A549 (cell line): ENCODE measurements at regions not wholly inside any gene's neighbourhood (a gene's known extent, or its start where the extent isn't known, plus 50 kb on each side); places are given as distances from the start of the nearest gene placed in this dataset.
A peak's percentile ranks its signal among the peaks of the same experiment; 100 is the strongest.

Experiments used
- ATAC-seq, 2 experiments: fragments of 200-7000 bp in 1 of 2; fragments of >200 bp in 1 of 2; cut with Nextera tagmentation in 1 of 2; cut with Tn5 transposase in 1 of 2; 3 replicates each; pipeline versions ENCODE4 v1.8.0 to v1.9.1; 2018 to 2020; ENCODE audit warnings: mild to moderate bottlenecking in 1 of 2, moderate library complexity in 1 of 2
- CTCF ChIA-PET: fragments of 300-600 bp; sonication (Branson Sonifier 250); formaldehyde crosslinking; extraction: SDS; loops from one replicate; lab custom pipeline; 2021; ENCODE audit warnings: antibody characterized with exemption, inconsistent platforms; lab: Yijun Ruan, JAX
- POLR2A ChIA-PET: fragments of 350-600 bp; formaldehyde crosslinking; extraction: SDS; loops from one replicate; lab custom pipeline; 2021; ENCODE audit warnings: antibody characterized with exemption, inconsistent platforms; lab: Yijun Ruan, JAX
- DNase-seq, 2 experiments: peaks; one replicate each; pipeline versions ENCODE4 v3.0.0 to v3.0.0-alpha.2; 2011 to 2016; ENCODE audit warnings: low read depth in 1 of 2, low spot score in 1 of 2
- FAIRE-seq: peaks from 2 replicates; lab custom pipeline; 2011; peaks lifted over from hg19 to GRCh38; lab: Jason Lieb, UNC
- H3K27ac ChIP-seq, 2 experiments: fragments of >200 bp; sonication (Bioruptor Twin); formaldehyde crosslinking; 3 replicates each; pipeline ENCODE4 v1.5.1; 2016 to 2017
- H3K4me1 ChIP-seq: fragments of >200 bp; sonication (Bioruptor Twin); formaldehyde crosslinking; 3 replicates; pipeline ENCODE4 v1.6.1; 2016
- H3K4me2 ChIP-seq: fragments of >200 bp; sonication (Bioruptor Twin); formaldehyde crosslinking; 3 replicates; pipeline ENCODE4 v1.6.1; 2016
- H3K4me3 ChIP-seq: fragments of >200 bp; sonication (Bioruptor Twin); formaldehyde crosslinking; 3 replicates; pipeline ENCODE4 v1.5.1; 2016
- H3K9me3 ChIP-seq: fragments of >200 bp; sonication (Bioruptor Twin); formaldehyde crosslinking; 3 replicates; pipeline ENCODE4 v1.6.1; 2016
- BHLHE40 ChIP-seq: IDR thresholded peaks from 2 replicates; pipeline ENCODE4 v1.6.1; 2012; ENCODE audit warnings: low read depth, low read length, inconsistent platforms
- CBX2 ChIP-seq: fragments of 200-600 bp; sonication (generic); IDR thresholded peaks from 2 replicates; pipeline ENCODE4 v1.6.1; 2016; ENCODE audit warnings: low read depth, mild to moderate bottlenecking, borderline replicate concordance
- CBX8 ChIP-seq: fragments of 200-600 bp; sonication (generic); IDR thresholded peaks from 2 replicates; pipeline ENCODE4 v1.6.1; 2016
- CEBPB ChIP-seq, 2 experiments: fragments of >200 bp in 1 of 2; sonication (Bioruptor Twin) in 1 of 2; formaldehyde crosslinking in 1 of 2; IDR thresholded peaks; 2 replicates each; pipeline ENCODE4 v1.6.1; 2012 to 2016
- CTCF ChIP-seq: fragments of >200 bp; sonication (Bioruptor Twin); formaldehyde crosslinking; IDR thresholded peaks from 3 replicates; pipeline ENCODE4 v1.5.1; 2016
- EP300 ChIP-seq, 2 experiments: fragments of >200 bp; sonication (Bioruptor Twin); formaldehyde crosslinking; IDR thresholded peaks; 2 replicates in 1 of 2; 3 replicates in 1 of 2; pipeline ENCODE4 v1.6.1; 2016 to 2017
- ESRRA ChIP-seq: fragments of 150-350 bp; IDR thresholded peaks from 2 replicates; pipeline ENCODE4 v1.6.1; 2014; ENCODE audit warnings: mild to moderate bottlenecking, low read length, borderline replicate concordance
- FOSL2 ChIP-seq, 2 experiments: fragments of 450-650 bp in 1 of 2; fragments of >200 bp in 1 of 2; sonication (Bioruptor Twin) in 1 of 2; formaldehyde crosslinking; IDR thresholded peaks; 2 replicates each; pipeline versions ENCODE4 v1.5.0 to v1.6.1; 2016 to 2020; ENCODE audit warnings: mild to moderate bottlenecking in 1 of 2, moderate library complexity in 1 of 2
- GATA3 ChIP-seq: IDR thresholded peaks from 2 replicates; pipeline ENCODE4 v1.6.1; 2012; ENCODE audit warnings: borderline replicate concordance
- HDAC2 ChIP-seq: fragments of 200-600 bp; sonication (generic); IDR thresholded peaks from 2 replicates; pipeline ENCODE4 v1.6.1; 2016
- HMGXB4 ChIP-seq: fragments of 250-450 bp; sonication (Bioruptor Pico); IDR thresholded peaks from 2 replicates; pipeline ENCODE4 v1.5.0; 2021; ENCODE audit warnings: mild to moderate bottlenecking, moderate library complexity, borderline replicate concordance
- HOXA7 ChIP-seq: fragments of 250-450 bp; sonication (Bioruptor Pico); IDR thresholded peaks from 2 replicates; pipeline ENCODE4 v1.5.0; 2020; ENCODE audit warnings: mild to moderate bottlenecking, moderate library complexity
- MAX ChIP-seq: IDR thresholded peaks from 2 replicates; pipeline ENCODE4 v1.6.1; 2012
- PBX3 ChIP-seq: IDR thresholded peaks from 2 replicates; pipeline ENCODE4 v1.6.1; 2012
- POLR2A ChIP-seq: IDR thresholded peaks from 2 replicates; pipeline ENCODE4 v1.6.1; 2012; ENCODE audit warnings: mild to moderate bottlenecking, low read length
- RCOR1 ChIP-seq: fragments of 150-350 bp; IDR thresholded peaks from 2 replicates; pipeline ENCODE4 v1.6.1; 2014; ENCODE audit warnings: antibody characterized with exemption, low read length, low read depth
- REST ChIP-seq: fragments of 200-600 bp; sonication (generic); IDR thresholded peaks from 2 replicates; pipeline ENCODE4 v1.6.1; 2016; ENCODE audit warnings: antibody characterized with exemption, mild to moderate bottlenecking, moderate library complexity
- SREBF2 ChIP-seq: fragments of 450-650 bp; IDR thresholded peaks from 2 replicates; pipeline ENCODE4 v1.6.1; 2014; ENCODE audit warnings: mild to moderate bottlenecking, moderate library complexity
- WGBS: methylation state at CpG from one replicate; pipeline ENCODE4 v1.1.6; 2017; ENCODE audit errors: missing lambda C conversion rate; 5-methylcytosine and 5-hydroxymethylcytosine counted together

- TF ChIP-seq REST: no peak
Observed at GRCh38 chr2:188770296-188770695, 203.9 kb upstream of the COL3A1 start (continued).

- H3K4me3 ChIP-seq: no peak overlapping the region
- DNase-seq (no peak), ATAC-seq (no peak), FAIRE-seq (no peak)
- TF ChIP-seq CEBPB (IDR thresholded peaks at IDR 0.05) (peak; percentile 50 to 71; a peak in 2 of 4 replicates), CBX2 (no peak)
- CTCF ChIA-PET: no interaction called here
- peaks cover 3% of the 10 kb centered on the region; the same call in 1 of the 3 replicates for H3K4me1 ChIP-seq
- POLR2A ChIA-PET: no interaction called here
- no peaks in the 10 kb centered on the region for H3K9me3 ChIP-seq
- H3K4me2 ChIP-seq: no peak overlapping the region
- H3K27ac ChIP-seq: no peak overlapping the region
Observed at GRCh38 chr2:188773075-188773474, 201.1 kb upstream of the COL3A1 start.

- H3K27ac ChIP-seq: no peak overlapping the region
- no peak for TF ChIP-seq FOSL2 (IDR thresholded peaks at IDR 0.05)
- peak; percentile 25; the same call in 1 of the 2 replicates for TF ChIP-seq FOSL2 (CRISPR knock-in tag; IDR thresholded peaks at IDR 0.05)
- TF ChIP-seq CTCF: no peak
- ATAC-seq (no peak), DNase-seq (no peak), FAIRE-seq (no peak)
- ChIA-PET CTCF (no interaction called here), POLR2A (no interaction called here)
- H3K4me1 ChIP-seq: peaks cover 3% of the 10 kb centered on the region; the same call in 1 of the 3 replicates
- WGBS: 78% methylated on average over 1 of the region's 1 CpG
- H3K9me3 ChIP-seq: no peaks in the 10 kb centered on the region
- H3K4me2 ChIP-seq: no peak overlapping the region
- no peak overlapping the region for H3K4me3 ChIP-seq
Observed at GRCh38 chr2:188776634-188777033, 197.5 kb upstream of the COL3A1 start.

GRCh38 chr2:188784269-188784762, 189.9 kb upstream of the COL3A1 start:
- ATAC-seq (peak in 1 of 2 experiments; percentile 20; a peak in 1 of 6 replicates), DNase-seq (no peak), FAIRE-seq (no peak)
- Histone ChIP-seq H3K27ac (peak overlapping the region; percentile 40 to 41; a peak in 3 of 6 replicates), H3K4me2 (peak overlapping the region; percentile 41; the same call in 1 of the 3 replicates), H3K9me3 (no peaks in the 10 kb centered on the region), H3K4me1 (peaks cover 44% of the 10 kb centered on the region), H3K4me3 (no peak overlapping the region)
- ChIA-PET CTCF (no interaction called here), POLR2A (no interaction called here)
- WGBS: 48% methylated on average over 1 of the region's 1 CpG
- TF ChIP-seq CBX8: no peak
- no peak for TF ChIP-seq GATA3
- TF ChIP-seq RCOR1: no peak
- no peak for TF ChIP-seq HDAC2
- TF ChIP-seq ESRRA: no peak
- no peak for TF ChIP-seq PBX3
- no peak for TF ChIP-seq REST
- TF ChIP-seq EP300 (IDR thresholded peaks at IDR 0.05): no peak
- no peak for TF ChIP-seq HOXA7 (CRISPR knock-in tag)
- no peak for TF ChIP-seq HMGXB4 (CRISPR knock-in tag)
- TF ChIP-seq MAX: no peak
- no peak for TF ChIP-seq BHLHE40
- no peak for TF ChIP-seq SREBF2
- TF ChIP-seq POLR2A: no peak
